H9 (cell line): ENCODE measurements at regions not wholly inside any gene's neighbourhood (a gene's known extent, or its start where the extent isn't known, plus 50 kb on each side); places are given as distances from the start of the nearest gene placed in this dataset.

Experiments
- DNase-seq: peaks from one replicate; pipeline ENCODE4 v3.0.0-alpha.2; 2017
- H2AFZ ChIP-seq: one replicate; pipeline ENCODE4 v1.6.1; 2013; ENCODE audit warnings: mild to moderate bottlenecking, low read length, control low read depth, moderate library complexity
- H2AK5ac ChIP-seq: 2 replicates; pipeline ENCODE4 v1.6.1; 2013; ENCODE audit warnings: low read length, control low read depth, mixed read lengths; ENCODE audit not compliant: insufficient read length
- H2BK120ac ChIP-seq: one replicate; pipeline ENCODE4 v1.6.1; 2013; ENCODE audit warnings: low read depth, mild to moderate bottlenecking, low read length, control low read depth, inconsistent platforms; ENCODE audit not compliant: poor library complexity, severe bottlenecking
- H2BK12ac ChIP-seq: 2 replicates; pipeline ENCODE4 v1.6.1; 2013; ENCODE audit warnings: low read length, control low read depth, mixed read lengths, low read depth; ENCODE audit not compliant: insufficient read length
- H2BK15ac ChIP-seq: 2 replicates; pipeline ENCODE4 v1.6.1; 2013; ENCODE audit warnings: low read depth, low read length, control low read depth
- H2BK20ac ChIP-seq: one replicate; pipeline ENCODE4 v1.6.1; 2013; ENCODE audit warnings: low read depth, mild to moderate bottlenecking, low read length, control low read depth, inconsistent platforms; ENCODE audit not compliant: poor library complexity, severe bottlenecking
- H2BK5ac ChIP-seq: 2 replicates; pipeline ENCODE4 v1.6.1; 2013; ENCODE audit warnings: low read length, control low read depth, mixed read lengths; ENCODE audit not compliant: insufficient read length
- H3K14ac ChIP-seq: 2 replicates; pipeline ENCODE4 v1.6.1; 2013; ENCODE audit warnings: low read length, control low read depth; ENCODE audit not compliant: insufficient read depth
- H3K18ac ChIP-seq: 2 replicates; pipeline ENCODE4 v1.6.1; 2013; ENCODE audit warnings: low read depth, mild to moderate bottlenecking, mixed read lengths, low read length, control low read depth; ENCODE audit not compliant: insufficient read length
- H3K23ac ChIP-seq: 2 replicates; pipeline ENCODE4 v1.6.1; 2013; ENCODE audit warnings: low read length, control low read depth, mixed read lengths, low read depth; ENCODE audit not compliant: insufficient read length
- H3K23me2 ChIP-seq: 2 replicates; pipeline ENCODE4 v1.6.1; 2013; ENCODE audit warnings: low read depth, mild to moderate bottlenecking, mixed read lengths, low read length, control low read depth; ENCODE audit not compliant: insufficient read length, poor library complexity, severe bottlenecking
- H3K27ac ChIP-seq: 2 replicates; pipeline ENCODE4 v1.5.1; 2013; ENCODE audit warnings: low read length, control low read depth, mixed read lengths, low read depth; ENCODE audit not compliant: insufficient read length
- H3K27me3 ChIP-seq: 2 replicates; pipeline ENCODE4 v1.6.1; 2013; ENCODE audit warnings: low read length, control low read depth, inconsistent platforms; ENCODE audit not compliant: insufficient read depth
- H3K4ac ChIP-seq: 2 replicates; pipeline ENCODE4 v1.6.1; 2013; ENCODE audit warnings: low read depth, mild to moderate bottlenecking, control low read depth, inconsistent platforms, low read length, moderate library complexity
- H3K4me1 ChIP-seq: 2 replicates; pipeline ENCODE4 v1.6.1; 2013; ENCODE audit warnings: low read length, control low read depth, inconsistent platforms; ENCODE audit not compliant: insufficient read depth
- H3K4me2 ChIP-seq: 2 replicates; pipeline ENCODE4 v1.6.1; 2013; ENCODE audit warnings: low read length, control low read depth, mixed read lengths; ENCODE audit not compliant: insufficient read length, insufficient read depth
- H3K56ac ChIP-seq: 2 replicates; pipeline ENCODE4 v1.6.1; 2013; ENCODE audit warnings: low read depth, mild to moderate bottlenecking, mixed read lengths, low read length, control low read depth; ENCODE audit not compliant: insufficient read length
- H3K79me1 ChIP-seq: 2 replicates; pipeline ENCODE4 v1.6.1; 2013; ENCODE audit warnings: low read depth, mild to moderate bottlenecking, moderate library complexity, low read length, control low read depth, inconsistent platforms; ENCODE audit not compliant: insufficient read depth, poor library complexity, severe bottlenecking
- H3K79me2 ChIP-seq: 2 replicates; pipeline ENCODE4 v1.6.1; 2013; ENCODE audit warnings: low read length, control low read depth, inconsistent platforms; ENCODE audit not compliant: insufficient read depth
- H3K9ac ChIP-seq: 2 replicates; pipeline ENCODE4 v1.6.1; 2013; ENCODE audit warnings: low read length, control low read depth, mixed read lengths; ENCODE audit not compliant: insufficient read length; ENCODE audit errors: extremely low read depth
- H3K9me3 ChIP-seq: one replicate; pipeline ENCODE4 v1.6.1; 2013; ENCODE audit warnings: low read depth, low read length, inconsistent platforms; ENCODE audit not compliant: control insufficient read depth
- H3T11ph ChIP-seq: one replicate; pipeline ENCODE4 v1.6.1; 2013; ENCODE audit warnings: mild to moderate bottlenecking, low read length, control low read depth, inconsistent platforms
- H4K20me1 ChIP-seq: one replicate; pipeline ENCODE4 v1.6.1; 2013; ENCODE audit not compliant: control insufficient read depth, insufficient read length, insufficient read depth
- H4K5ac ChIP-seq: 2 replicates; pipeline ENCODE4 v1.6.1; 2013; ENCODE audit warnings: low read depth, mild to moderate bottlenecking, mixed read lengths, low read length, control low read depth; ENCODE audit not compliant: insufficient read length
- H4K8ac ChIP-seq: replicated peaks from 2 replicates; pipeline ENCODE4 v1.6.1; 2013; ENCODE audit warnings: low read length, control low read depth, mixed read lengths, low read depth; ENCODE audit not compliant: insufficient read length
- H4K91ac ChIP-seq: 2 replicates; pipeline ENCODE4 v1.6.1; 2013; ENCODE audit warnings: low read depth, mild to moderate bottlenecking, moderate library complexity, mixed read lengths, low read length, control low read depth; ENCODE audit not compliant: insufficient read length
- H3K27ac Mint-ChIP-seq, 3 experiments: 2 replicates in 2 of 3; 3 replicates in 1 of 3; pipeline ENCODE4 v1.8.0; 2020 to 2021; ENCODE audit warnings: mixed read lengths in 3 of 3, mild to moderate bottlenecking in 1 of 3, moderate library complexity in 1 of 3
- H3K27me3 Mint-ChIP-seq: 2 replicates; pipeline ENCODE4 v1.8.0; 2021; ENCODE audit warnings: low read depth, mild to moderate bottlenecking, moderate library complexity, mixed read lengths
- H3K36me3 Mint-ChIP-seq, 3 experiments: 2 replicates in 2 of 3; 3 replicates in 1 of 3; pipeline ENCODE4 v1.8.0; 2020 to 2021; ENCODE audit warnings: low read depth in 3 of 3, mixed read lengths in 3 of 3; ENCODE audit not compliant: insufficient read depth in 1 of 3
- H3K4me1 Mint-ChIP-seq, 2 experiments: 2 replicates each; pipeline ENCODE4 v1.8.0; 2020; ENCODE audit warnings: mixed read lengths in 2 of 2
- H3K4me3 Mint-ChIP-seq, 2 experiments: 2 replicates in 1 of 2; 3 replicates in 1 of 2; pipeline ENCODE4 v1.8.0; 2020 to 2021; ENCODE audit warnings: mild to moderate bottlenecking in 2 of 2, mixed read lengths in 2 of 2, moderate library complexity in 1 of 2
- H3K9me3 Mint-ChIP-seq, 2 experiments: 2 replicates in 1 of 2; 3 replicates in 1 of 2; pipeline ENCODE4 v1.8.0; 2020; ENCODE audit warnings: mild to moderate bottlenecking in 2 of 2, mixed read lengths in 2 of 2, moderate library complexity in 1 of 2
- WGBS: extraction: QIAGEN DNeasy Blood & Tissue Kit; methylation state at CpG from one replicate; pipeline ENCODE4 v1.1.7; 2013; ENCODE audit warnings: missing lambda C conversion rate, low lambda C conversion rate, mixed read lengths; ENCODE audit not compliant: insufficient read length; ENCODE audit errors: extremely low coverage; 5-methylcytosine and 5-hydroxymethylcytosine counted together
- TF ChIP-seq, protein P1 (sequence below): fragments of 200-600 bp; sonication (generic); conservative IDR thresholded peaks from 3 replicates; pipeline ENCODE4 v1.8.0; 2021; ENCODE audit warnings: antibody characterized with exemption, mild to moderate bottlenecking

DNA sequence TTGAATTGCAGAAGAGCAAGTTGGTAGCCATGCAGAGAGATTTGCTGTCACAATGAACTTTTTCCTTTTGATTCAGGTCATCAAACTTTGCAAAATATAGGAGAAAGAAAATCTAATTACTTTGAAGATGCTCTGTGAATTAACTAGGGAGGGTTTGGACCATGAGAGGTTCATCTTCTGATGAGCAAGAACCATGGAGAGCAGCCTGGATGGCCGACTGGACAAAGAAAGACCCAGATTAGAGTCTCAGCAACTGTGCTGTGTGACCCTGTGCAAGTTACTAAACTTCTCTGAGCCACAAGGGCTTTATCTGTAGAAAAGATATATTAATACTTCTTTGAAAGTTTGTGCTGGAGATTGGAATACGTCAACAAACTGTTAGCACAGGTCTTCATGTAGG is 122.6 kb upstream of the ADAMTS18 start:
- Mint-ChIP-seq H3K27ac (no peak overlapping the region), H3K4me3 (no peak overlapping the region), H3K9me3 (no peaks in the 10 kb centered on the region), H3K4me1 (peaks cover 5 to 8% of the 10 kb centered on the region in 2 experiments), H3K27me3 (no peaks in the 10 kb centered on the region; the same call in none of the 2 replicates), H3K36me3 (no peaks in the 10 kb centered on the region)
- no peak overlapping the region for H2AK5ac ChIP-seq
- H3K27ac ChIP-seq: no peak overlapping the region
- H4K91ac ChIP-seq: no peak overlapping the region
- no peak overlapping the region for H2BK12ac ChIP-seq
- no peak overlapping the region for H2BK120ac ChIP-seq
- no peak overlapping the region for H2AFZ ChIP-seq
- H2BK5ac ChIP-seq: no peak overlapping the region
- H4K20me1 ChIP-seq: no peaks in the 10 kb centered on the region
- H3K9ac ChIP-seq: no peak overlapping the region
- H4K5ac ChIP-seq: no peak overlapping the region
- no peaks in the 10 kb centered on the region for H3K9me3 ChIP-seq
- no peak for DNase-seq
- no peaks in the 10 kb centered on the region for H3K79me2 ChIP-seq
- WGBS: no CpG with 5 or more reads among the region's 2 CpGs
- H3K4me2 ChIP-seq: no peak overlapping the region
- H2BK15ac ChIP-seq: no peak overlapping the region
- H3K18ac ChIP-seq: no peak overlapping the region
- H4K8ac ChIP-seq: no peak overlapping the region
- TF ChIP-seq, protein P1, sequence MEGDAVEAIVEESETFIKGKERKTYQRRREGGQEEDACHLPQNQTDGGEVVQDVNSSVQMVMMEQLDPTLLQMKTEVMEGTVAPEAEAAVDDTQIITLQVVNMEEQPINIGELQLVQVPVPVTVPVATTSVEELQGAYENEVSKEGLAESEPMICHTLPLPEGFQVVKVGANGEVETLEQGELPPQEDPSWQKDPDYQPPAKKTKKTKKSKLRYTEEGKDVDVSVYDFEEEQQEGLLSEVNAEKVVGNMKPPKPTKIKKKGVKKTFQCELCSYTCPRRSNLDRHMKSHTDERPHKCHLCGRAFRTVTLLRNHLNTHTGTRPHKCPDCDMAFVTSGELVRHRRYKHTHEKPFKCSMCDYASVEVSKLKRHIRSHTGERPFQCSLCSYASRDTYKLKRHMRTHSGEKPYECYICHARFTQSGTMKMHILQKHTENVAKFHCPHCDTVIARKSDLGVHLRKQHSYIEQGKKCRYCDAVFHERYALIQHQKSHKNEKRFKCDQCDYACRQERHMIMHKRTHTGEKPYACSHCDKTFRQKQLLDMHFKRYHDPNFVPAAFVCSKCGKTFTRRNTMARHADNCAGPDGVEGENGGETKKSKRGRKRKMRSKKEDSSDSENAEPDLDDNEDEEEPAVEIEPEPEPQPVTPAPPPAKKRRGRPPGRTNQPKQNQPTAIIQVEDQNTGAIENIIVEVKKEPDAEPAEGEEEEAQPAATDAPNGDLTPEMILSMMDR: no peak
- no peaks in the 10 kb centered on the region for H3K79me1 ChIP-seq
- no peaks in the 10 kb centered on the region for H3K27me3 ChIP-seq
- H3K14ac ChIP-seq: no peak overlapping the region
- no peak overlapping the region for H3K4ac ChIP-seq
- no peak overlapping the region for H3T11ph ChIP-seq
- H3K23me2 ChIP-seq: no peaks in the 10 kb centered on the region
- H2BK20ac ChIP-seq: no peak overlapping the region
- H3K23ac ChIP-seq: no peak overlapping the region
- no peak overlapping the region for H3K56ac ChIP-seq
- H3K4me1 ChIP-seq: no peaks in the 10 kb centered on the region; the same call in 1 of the 2 replicates
